ENCODE measurements at regions not wholly inside any gene's neighbourhood (a gene's known extent, or its start where the extent isn't known, plus 50 kb on each side); places are given as distances from the start of the nearest gene placed in this dataset.

DNA sequence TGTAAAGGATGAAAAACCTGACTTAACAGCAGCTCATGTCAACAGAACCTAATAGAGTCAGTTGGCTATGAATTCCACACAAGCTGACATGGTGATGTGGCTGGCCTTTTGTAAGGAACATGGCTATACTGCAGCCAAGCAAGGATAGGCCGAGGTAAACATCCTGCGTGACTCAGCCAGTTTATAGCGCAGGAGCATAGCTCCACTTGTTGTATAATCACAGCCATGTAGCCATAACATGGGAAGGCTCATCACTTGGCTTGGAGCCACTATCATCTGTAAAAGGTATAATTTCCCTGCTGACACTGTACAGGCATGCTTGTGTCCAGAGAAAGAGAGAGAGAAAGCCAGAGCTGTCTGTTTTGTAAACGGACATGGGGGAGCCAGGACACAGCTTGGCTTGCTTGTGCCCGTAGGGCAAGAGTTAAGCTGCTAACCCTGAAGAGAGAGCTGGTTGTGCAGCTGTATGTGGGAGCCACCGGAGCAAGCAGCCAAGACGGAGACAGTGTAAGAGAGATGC lies 104.4 kb upstream of the PLET1 start:
- no peak for FAIRE-seq
- Histone ChIP-seq H3K4me1 (ENCODE audit: control insufficient read depth in 3 of 3, insufficient read depth in 2 of 3, low read depth in 1 of 3, low read length in 2 of 3) (peaks cover 0 to 6% (median 0%) of the 10 kb centered on the region in 3 donors), H3K27ac (ENCODE audit: low read depth in 1 of 3, low read length in 2 of 3) (peak overlapping the region in 2 of 3 donors; percentile 40 to 71), H3K4me3 (ENCODE audit: low read depth in 1 of 3, low read length in 3 of 3) (no peak overlapping the region), H3K36me3 (ENCODE audit: control insufficient read depth in 3 of 3, insufficient read depth in 2 of 3, low read depth in 1 of 3, low read length in 3 of 3) (no peaks in the 10 kb centered on the region), H3K27me3 (ENCODE audit: control insufficient read depth in 3 of 3, insufficient read depth in 3 of 3, low read length in 3 of 3) (no peaks in the 10 kb centered on the region), H3K9me3 (ENCODE audit: control insufficient read depth in 2 of 2, insufficient read depth in 1 of 2, low read depth in 1 of 2, low read length in 1 of 2) (no peaks in the 10 kb centered on the region)
- 63 to 85% (median 83%) methylated on average over 7 of the region's 7 CpGs for WGBS, 3 donors
- DNase-seq, result peak in 1 of 2 donors; percentile 33

GRCh38 chr11:112366012-112366411 lies 105.4 kb upstream of the PLET1 start:
- 87 to 93% (median 91%) methylated on average over 4 of the region's 4 CpGs for WGBS, 3 donors
- no peaks in the 10 kb centered on the region for H3K36me3 ChIP-seq (ENCODE audit: control insufficient read depth in 3 of 3, insufficient read depth in 2 of 3, low read depth in 1 of 3, low read length in 3 of 3)
- H3K27me3 ChIP-seq (ENCODE audit: control insufficient read depth in 3 of 3, insufficient read depth in 3 of 3, low read length in 3 of 3), result no peaks in the 10 kb centered on the region
- peak overlapping the region in 2 of 3 donors; percentile 1 to 71 for H3K27ac ChIP-seq (ENCODE audit: low read depth in 1 of 3, low read length in 2 of 3)
- DNase-seq, result no peak
- no peak overlapping the region for H3K4me3 ChIP-seq (ENCODE audit: low read depth in 1 of 3, low read length in 3 of 3)
- no peak for FAIRE-seq
- peaks cover 0 to 6% (median 0%) of the 10 kb centered on the region in 3 donors for H3K4me1 ChIP-seq (ENCODE audit: control insufficient read depth in 3 of 3, insufficient read depth in 2 of 3, low read depth in 1 of 3, low read length in 2 of 3)
- H3K9me3 ChIP-seq (ENCODE audit: control insufficient read depth in 2 of 2, insufficient read depth in 1 of 2, low read depth in 1 of 2, low read length in 1 of 2), result peaks cover 0 to under 1% of the 10 kb centered on the region in 2 donors

GRCh38 chr11:112366777-112367176 lies 106.1 kb upstream of the PLET1 start:
- no peak overlapping the region for H3K4me3 ChIP-seq (ENCODE audit: low read depth in 1 of 3, low read length in 3 of 3)
- H3K27ac ChIP-seq (ENCODE audit: low read depth in 1 of 3, low read length in 2 of 3), result no peak overlapping the region
- DNase-seq (no peak), FAIRE-seq (no peak)
- H3K9me3 ChIP-seq (ENCODE audit: control insufficient read depth in 2 of 2, insufficient read depth in 1 of 2, low read depth in 1 of 2, low read length in 1 of 2), result peaks cover 0 to 3% of the 10 kb centered on the region in 2 donors
- 83 to 90% (median 85%) methylated on average over 3 of the region's 3 CpGs for WGBS, 3 donors
- H3K27me3 ChIP-seq (ENCODE audit: control insufficient read depth in 3 of 3, insufficient read depth in 3 of 3, low read length in 3 of 3), result no peaks in the 10 kb centered on the region
- H3K4me1 ChIP-seq (ENCODE audit: control insufficient read depth in 3 of 3, insufficient read depth in 2 of 3, low read depth in 1 of 3, low read length in 2 of 3), result peaks cover 0 to 6% (median 0%) of the 10 kb centered on the region in 3 donors
- H3K36me3 ChIP-seq (ENCODE audit: control insufficient read depth in 3 of 3, insufficient read depth in 2 of 3, low read depth in 1 of 3, low read length in 3 of 3), result no peaks in the 10 kb centered on the region

DNA sequence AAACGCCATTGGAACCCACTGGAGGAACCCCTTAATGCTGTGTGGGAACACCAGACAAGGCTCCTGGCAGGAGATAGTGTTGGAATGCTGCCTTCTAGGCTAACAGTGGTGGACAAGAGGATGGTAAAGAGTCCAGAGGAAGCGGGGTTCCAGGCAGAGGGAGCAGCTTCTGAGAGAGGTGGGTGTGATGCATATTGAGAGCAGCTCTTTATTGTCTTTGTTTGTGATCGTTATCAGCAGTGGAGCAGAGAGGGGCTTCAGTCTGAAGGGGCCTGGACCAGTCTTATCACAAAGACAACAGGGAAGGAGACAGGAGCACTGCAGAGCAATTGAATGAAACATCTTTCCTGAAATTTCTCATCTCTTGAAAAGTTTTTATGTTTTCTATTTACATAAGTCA lies 106.8 kb upstream of the PLET1 start:
- peaks cover 0 to 3% of the 10 kb centered on the region in 2 donors for H3K9me3 ChIP-seq (ENCODE audit: control insufficient read depth in 2 of 2, insufficient read depth in 1 of 2, low read depth in 1 of 2, low read length in 1 of 2)
- no peaks in the 10 kb centered on the region for H3K27me3 ChIP-seq (ENCODE audit: control insufficient read depth in 3 of 3, insufficient read depth in 3 of 3, low read length in 3 of 3)
- H3K4me3 ChIP-seq (ENCODE audit: low read depth in 1 of 3, low read length in 3 of 3), result no peak overlapping the region
- peaks cover 0 to 6% (median 0%) of the 10 kb centered on the region in 3 donors for H3K4me1 ChIP-seq (ENCODE audit: control insufficient read depth in 3 of 3, insufficient read depth in 2 of 3, low read depth in 1 of 3, low read length in 2 of 3)
- WGBS, 3 donors, result 73 to 79% (median 74%) methylated on average over 3 of the region's 3 CpGs
- H3K27ac ChIP-seq (ENCODE audit: low read depth in 1 of 3, low read length in 2 of 3), result no peak overlapping the region
- no peaks in the 10 kb centered on the region for H3K36me3 ChIP-seq (ENCODE audit: control insufficient read depth in 3 of 3, insufficient read depth in 2 of 3, low read depth in 1 of 3, low read length in 3 of 3)
- DNase-seq, result no peak
- no peak for FAIRE-seq

DNA sequence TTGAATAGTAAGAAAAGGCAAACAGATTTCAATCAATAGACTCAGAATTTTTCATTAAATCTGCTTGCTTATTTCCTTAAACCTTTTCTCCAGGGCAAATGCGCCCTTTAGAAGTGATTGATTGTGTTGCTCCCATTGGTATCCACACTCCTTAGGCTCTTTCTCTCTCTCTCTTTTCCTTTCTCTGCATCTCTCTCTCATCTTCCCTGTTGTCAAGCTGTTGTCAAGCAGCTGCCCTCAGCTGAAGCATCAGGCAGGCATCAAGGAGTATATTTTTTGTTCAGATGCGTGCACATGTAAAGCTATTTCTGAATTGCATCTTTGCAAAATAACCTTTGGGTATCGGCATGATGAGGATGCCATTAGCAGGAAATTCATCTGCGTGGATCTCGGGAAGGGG lies 107.2 kb upstream of the PLET1 start:
- H3K4me3 ChIP-seq (ENCODE audit: low read depth in 1 of 3, low read length in 3 of 3), result no peak overlapping the region
- no peaks in the 10 kb centered on the region for H3K36me3 ChIP-seq (ENCODE audit: control insufficient read depth in 3 of 3, insufficient read depth in 2 of 3, low read depth in 1 of 3, low read length in 3 of 3)
- H3K27ac ChIP-seq (ENCODE audit: low read depth in 1 of 3, low read length in 2 of 3), result no peak overlapping the region
- H3K4me1 ChIP-seq (ENCODE audit: control insufficient read depth in 3 of 3, insufficient read depth in 2 of 3, low read depth in 1 of 3, low read length in 2 of 3), result peaks cover 0 to 6% (median 0%) of the 10 kb centered on the region in 3 donors
- WGBS, 3 donors, result 90 to 96% (median 93%) methylated on average over 5 of the region's 5 CpGs
- H3K9me3 ChIP-seq (ENCODE audit: control insufficient read depth in 2 of 2, insufficient read depth in 1 of 2, low read depth in 1 of 2, low read length in 1 of 2), result peaks cover 0 to 3% of the 10 kb centered on the region in 2 donors
- DNase-seq (no peak), FAIRE-seq (no peak)
- H3K27me3 ChIP-seq (ENCODE audit: control insufficient read depth in 3 of 3, insufficient read depth in 3 of 3, low read length in 3 of 3), result no peaks in the 10 kb centered on the region

- Histone ChIP-seq H3K4me1 (ENCODE audit: control insufficient read depth in 3 of 3, insufficient read depth in 2 of 3, low read depth in 1 of 3, low read length in 2 of 3) (peaks cover 0 to 6% (median 0%) of the 10 kb centered on the region in 3 donors), H3K27ac (ENCODE audit: low read depth in 1 of 3, low read length in 2 of 3) (no peak overlapping the region), H3K36me3 (ENCODE audit: control insufficient read depth in 3 of 3, insufficient read depth in 2 of 3, low read depth in 1 of 3, low read length in 3 of 3) (no peaks in the 10 kb centered on the region), H3K27me3 (ENCODE audit: control insufficient read depth in 3 of 3, insufficient read depth in 3 of 3, low read length in 3 of 3) (no peaks in the 10 kb centered on the region), H3K4me3 (ENCODE audit: low read depth in 1 of 3, low read length in 3 of 3) (no peak overlapping the region), H3K9me3 (ENCODE audit: control insufficient read depth in 2 of 2, insufficient read depth in 1 of 2, low read depth in 1 of 2, low read length in 1 of 2) (peaks cover 0 to 3% of the 10 kb centered on the region in 2 donors)
- 83 to 90% (median 86%) methylated on average over 1 of the region's 1 CpG for WGBS, 3 donors
- DNase-seq (no peak), FAIRE-seq (no peak)
Measured at GRCh38 chr11:112368381-112368780, 107.7 kb upstream of the PLET1 start.

DNA sequence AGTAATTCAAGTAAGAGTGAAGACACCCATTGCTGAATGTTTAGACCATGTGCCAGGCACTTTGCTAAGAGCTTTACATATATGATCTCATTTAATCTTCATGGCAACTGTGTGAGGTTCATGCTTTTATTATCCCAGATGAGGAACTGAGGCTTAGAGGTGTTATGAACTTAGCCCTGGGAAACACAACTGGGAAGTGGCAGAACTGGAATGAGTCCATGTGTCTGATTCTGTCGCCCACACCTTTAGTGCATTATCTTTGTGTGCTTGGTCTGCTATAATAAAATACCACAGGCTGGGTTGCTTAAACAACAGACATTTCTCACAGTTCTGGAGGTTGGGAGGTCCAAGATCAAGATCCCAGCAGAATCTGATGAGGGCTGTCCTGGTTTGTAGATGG lies 108.7 kb upstream of the PLET1 start:
- Histone ChIP-seq H3K9me3 (ENCODE audit: control insufficient read depth in 2 of 2, insufficient read depth in 1 of 2, low read depth in 1 of 2, low read length in 1 of 2) (peaks cover 0 to 3% of the 10 kb centered on the region in 2 donors), H3K27me3 (ENCODE audit: control insufficient read depth in 3 of 3, insufficient read depth in 3 of 3, low read length in 3 of 3) (no peaks in the 10 kb centered on the region), H3K27ac (ENCODE audit: low read depth in 1 of 3, low read length in 2 of 3) (no peak overlapping the region), H3K36me3 (ENCODE audit: control insufficient read depth in 3 of 3, insufficient read depth in 2 of 3, low read depth in 1 of 3, low read length in 3 of 3) (no peaks in the 10 kb centered on the region), H3K4me3 (ENCODE audit: low read depth in 1 of 3, low read length in 3 of 3) (no peak overlapping the region), H3K4me1 (ENCODE audit: control insufficient read depth in 3 of 3, insufficient read depth in 2 of 3, low read depth in 1 of 3, low read length in 2 of 3) (peaks cover 0 to 2% (median 0%) of the 10 kb centered on the region in 3 donors)
- WGBS, 3 donors, result 7 to 63% (median 42%) methylated on average over 1 of the region's 1 CpG
- peak in 1 of 2 donors; percentile 24 for DNase-seq
- no peak for FAIRE-seq

GRCh38 chr11:112369916-112370315 lies 109.3 kb upstream of the PLET1 start:
- FAIRE-seq (no peak), DNase-seq (no peak)
- H3K36me3 ChIP-seq (ENCODE audit: control insufficient read depth in 3 of 3, insufficient read depth in 2 of 3, low read depth in 1 of 3, low read length in 3 of 3), result no peaks in the 10 kb centered on the region
- WGBS, 3 donors, result 83 to 84% (median 84%) methylated on average over 5 of the region's 5 CpGs
- no peak overlapping the region for H3K27ac ChIP-seq (ENCODE audit: low read depth in 1 of 3, low read length in 2 of 3)
- H3K4me3 ChIP-seq (ENCODE audit: low read depth in 1 of 3, low read length in 3 of 3), result no peak overlapping the region
- no peaks in the 10 kb centered on the region for H3K4me1 ChIP-seq (ENCODE audit: control insufficient read depth in 3 of 3, insufficient read depth in 2 of 3, low read depth in 1 of 3, low read length in 2 of 3)
- peaks cover 0 to 3% of the 10 kb centered on the region in 2 donors for H3K9me3 ChIP-seq (ENCODE audit: control insufficient read depth in 2 of 2, insufficient read depth in 1 of 2, low read depth in 1 of 2, low read length in 1 of 2)
- no peaks in the 10 kb centered on the region for H3K27me3 ChIP-seq (ENCODE audit: control insufficient read depth in 3 of 3, insufficient read depth in 3 of 3, low read length in 3 of 3)
